ENCODE measurements at regions not wholly inside any gene's neighbourhood (a gene's known extent, or its start where the extent isn't known, plus 50 kb on each side); places are given as distances from the start of the nearest gene placed in this dataset.

DNA sequence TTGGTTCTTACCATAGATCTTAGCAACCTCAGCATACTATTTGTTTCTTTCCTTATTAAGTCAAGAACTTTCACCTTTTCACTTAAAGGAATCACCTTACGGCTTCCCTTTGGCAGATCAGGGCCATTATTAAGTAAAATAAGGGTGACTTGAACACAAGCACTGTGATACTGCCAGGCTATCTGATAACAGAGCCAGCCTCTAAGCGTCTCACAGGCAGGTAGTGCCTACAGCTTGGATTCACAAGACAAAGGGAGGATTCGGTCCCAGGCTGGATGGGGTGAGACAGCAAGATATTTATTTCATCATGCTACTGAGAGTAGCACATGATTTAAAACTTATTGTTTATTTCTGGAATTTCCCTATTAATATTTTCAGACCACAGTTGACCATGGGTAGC, 218.6 kb downstream of the FOXO1 start:
- H3K36me3 ChIP-seq (ENCODE audit: insufficient read depth, low read length): no peaks in the 10 kb centered on the region
- no peak overlapping the region for H3K9ac ChIP-seq (ENCODE audit: low read depth, low read length)
- no peaks in the 10 kb centered on the region for H3K4me1 ChIP-seq (ENCODE audit: insufficient read depth, low read length)

DNA sequence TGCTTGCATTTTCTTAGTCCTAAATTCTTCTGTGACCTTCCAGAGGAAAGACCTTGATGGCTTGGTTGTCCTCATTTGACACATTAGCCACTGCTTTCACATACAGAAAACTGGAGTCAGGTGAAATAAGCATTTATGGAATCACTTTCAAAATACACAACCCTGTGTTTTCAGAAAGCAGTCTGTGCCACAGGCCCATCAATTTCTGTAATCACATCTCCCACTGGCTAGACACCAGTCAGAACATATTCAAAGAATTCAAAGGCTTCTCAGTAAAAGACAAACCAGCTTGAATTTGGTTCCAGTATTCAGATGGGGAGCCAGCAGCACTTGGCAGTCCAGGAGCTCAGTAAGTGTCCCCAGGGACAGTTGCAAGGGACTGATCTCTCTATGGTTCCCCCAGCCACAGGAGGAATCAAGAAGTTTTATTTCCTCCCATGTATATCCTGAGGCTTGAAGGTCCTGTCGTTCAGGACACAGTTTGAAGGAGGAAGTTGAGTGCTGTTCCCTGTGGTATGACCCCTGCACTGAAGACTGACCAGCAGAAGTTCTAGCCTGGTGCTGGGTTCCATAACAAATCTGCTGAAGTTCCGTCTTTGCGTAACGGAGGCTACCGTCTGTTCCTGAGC, 214.3 kb downstream of the FOXO1 start:
- no peak overlapping the region for H3K9ac ChIP-seq (ENCODE audit: low read depth, low read length)
- H3K36me3 ChIP-seq (ENCODE audit: insufficient read depth, low read length): no peaks in the 10 kb centered on the region
- H3K4me1 ChIP-seq (ENCODE audit: insufficient read depth, low read length): no peaks in the 10 kb centered on the region
- no peaks in the 10 kb centered on the region for H3K9me3 ChIP-seq (ENCODE audit: control insufficient read depth, insufficient read depth, low read length)

More for the DNA sequence above, 218.6 kb downstream of the FOXO1 start:
- peaks cover 5% of the 10 kb centered on the region; the same call in 1 of the 2 replicates for H3K9me3 ChIP-seq (ENCODE audit: control insufficient read depth, insufficient read depth, low read length)

DNA sequence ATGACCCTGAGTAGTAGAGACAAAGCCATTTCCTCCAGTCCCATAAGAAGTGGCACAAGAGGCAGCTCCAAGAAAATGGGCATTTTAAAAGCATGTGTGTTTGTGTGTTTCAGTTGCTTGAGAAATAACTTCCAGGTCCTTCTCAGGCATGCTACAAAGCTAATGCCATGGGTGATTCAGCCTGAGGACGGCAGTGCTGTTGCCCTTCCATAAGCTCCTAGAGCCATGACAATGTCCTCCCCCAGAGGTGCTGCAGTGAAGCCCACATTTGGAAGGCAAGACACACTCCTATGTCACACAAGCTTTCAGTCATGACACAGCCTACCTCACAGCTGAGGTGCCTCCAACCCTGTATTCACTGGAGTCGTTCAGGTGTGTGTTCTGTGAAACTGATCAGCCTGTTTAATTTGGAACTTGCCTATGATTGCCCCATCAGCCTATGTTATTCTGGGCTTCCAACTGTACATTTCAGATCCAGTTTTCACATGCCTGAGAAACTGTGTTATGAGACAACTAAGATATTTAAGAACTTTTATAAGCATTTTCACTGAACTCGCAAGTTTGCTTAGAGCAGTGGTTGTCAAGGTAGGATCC, 213.6 kb downstream of the FOXO1 start:
- Histone ChIP-seq H3K9ac (ENCODE audit: low read depth, low read length) (no peak overlapping the region), H3K4me1 (ENCODE audit: insufficient read depth, low read length) (no peaks in the 10 kb centered on the region), H3K36me3 (ENCODE audit: insufficient read depth, low read length) (no peaks in the 10 kb centered on the region), H3K9me3 (ENCODE audit: control insufficient read depth, insufficient read depth, low read length) (no peaks in the 10 kb centered on the region)

DNA sequence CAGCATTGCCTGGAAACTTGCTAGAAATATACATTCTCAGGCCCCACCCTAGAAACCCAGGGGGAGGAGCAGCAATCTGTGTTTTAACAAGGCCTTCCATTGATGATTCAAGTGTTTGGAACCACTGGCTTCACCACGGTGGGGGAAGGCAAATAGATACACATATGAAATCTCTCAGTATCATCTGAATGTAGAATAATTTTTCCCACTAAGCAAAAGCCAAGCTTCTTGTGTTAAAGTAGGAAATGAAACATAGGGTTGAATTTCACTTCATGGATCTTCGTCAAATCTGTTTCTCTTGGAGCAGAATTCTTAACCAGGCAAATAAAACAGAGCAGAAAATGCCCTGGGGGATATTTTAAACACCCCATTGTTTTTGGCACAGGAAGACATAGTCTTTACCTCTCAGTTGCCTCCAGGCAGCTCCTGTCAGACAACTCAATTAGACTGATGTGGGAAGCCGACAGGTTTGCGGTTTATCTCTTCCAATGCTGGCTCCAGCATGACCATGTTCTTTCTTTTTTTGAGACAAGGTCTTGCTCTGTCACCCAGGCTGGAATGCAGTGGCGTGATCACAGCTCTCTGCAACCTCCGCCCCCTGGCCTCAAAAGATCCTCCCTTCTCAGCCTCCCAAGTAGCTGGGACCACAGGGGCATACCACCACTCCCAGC, 213.0 kb downstream of the FOXO1 start:
- H3K4me1 ChIP-seq (ENCODE audit: insufficient read depth, low read length): no peaks in the 10 kb centered on the region
- no peaks in the 10 kb centered on the region for H3K9me3 ChIP-seq (ENCODE audit: control insufficient read depth, insufficient read depth, low read length)
- no peak overlapping the region for H3K9ac ChIP-seq (ENCODE audit: low read depth, low read length)
- no peaks in the 10 kb centered on the region for H3K36me3 ChIP-seq (ENCODE audit: insufficient read depth, low read length)

DNA sequence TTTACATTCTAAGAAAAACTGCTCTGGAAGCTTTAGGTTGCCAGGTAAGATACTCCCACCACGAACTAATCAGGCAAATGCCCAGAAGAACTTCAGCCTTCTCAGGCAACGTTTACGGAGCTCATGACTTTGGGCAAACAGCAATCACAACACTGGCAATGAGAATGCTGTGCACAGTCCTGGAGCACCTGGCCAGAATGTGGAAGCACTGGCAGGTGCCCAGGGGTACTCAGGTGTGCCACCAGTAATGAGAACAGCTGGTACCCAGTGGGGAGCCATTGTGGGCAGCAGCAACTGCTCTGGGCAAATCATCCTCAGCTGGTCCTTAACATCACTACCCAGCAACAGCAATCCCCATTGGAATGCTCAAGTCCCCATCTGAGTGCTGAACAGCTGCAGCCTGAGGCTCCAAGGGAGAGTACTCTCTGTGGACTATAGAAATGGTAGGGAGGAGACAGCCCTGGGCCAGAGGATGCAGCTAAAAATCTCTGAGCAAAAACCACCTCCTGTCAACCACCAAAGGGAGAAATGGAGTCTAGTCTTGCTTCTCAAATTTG, 210.0 kb downstream of the FOXO1 start:
- Histone ChIP-seq H3K36me3 (ENCODE audit: insufficient read depth, low read length) (no peaks in the 10 kb centered on the region), H3K4me1 (ENCODE audit: insufficient read depth, low read length) (no peaks in the 10 kb centered on the region)

DNA sequence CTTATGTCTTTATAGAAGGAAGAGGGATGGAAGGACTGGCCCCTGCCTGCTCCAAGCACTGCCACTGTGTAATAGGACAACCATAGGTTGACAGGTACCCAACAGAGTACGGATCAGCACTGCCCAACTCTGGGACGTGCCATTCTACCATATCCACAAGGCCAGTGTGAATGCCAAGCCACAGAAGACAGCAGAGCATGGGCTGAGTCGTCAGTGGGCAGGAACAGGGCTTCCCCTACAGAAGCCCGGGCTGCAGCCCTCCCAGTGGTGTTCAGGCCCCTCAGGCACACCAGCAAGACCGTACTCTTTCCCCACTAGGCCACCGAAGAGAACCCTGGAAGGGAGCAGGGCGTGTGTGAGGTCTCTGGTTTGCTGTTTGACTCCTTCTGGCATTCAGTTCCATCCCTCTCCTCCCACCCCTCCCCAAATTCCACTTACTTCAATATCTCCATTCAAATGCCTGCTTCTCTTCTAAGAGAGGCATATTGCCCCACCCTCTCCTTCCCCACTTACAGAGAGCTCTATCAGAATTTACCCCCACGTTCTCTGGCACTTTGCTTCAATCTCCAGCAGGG, 209.4 kb downstream of the FOXO1 start:
- H3K4me1 ChIP-seq (ENCODE audit: insufficient read depth, low read length): no peaks in the 10 kb centered on the region
- H3K36me3 ChIP-seq (ENCODE audit: insufficient read depth, low read length): no peaks in the 10 kb centered on the region
- H3K9ac ChIP-seq (ENCODE audit: low read depth, low read length): no peak overlapping the region
- H3K9me3 ChIP-seq (ENCODE audit: control insufficient read depth, insufficient read depth, low read length): no peaks in the 10 kb centered on the region

More for the DNA sequence above, 210.0 kb downstream of the FOXO1 start:
- Histone ChIP-seq H3K9me3 (ENCODE audit: control insufficient read depth, insufficient read depth, low read length) (no peaks in the 10 kb centered on the region), H3K9ac (ENCODE audit: low read depth, low read length) (no peak overlapping the region)

DNA sequence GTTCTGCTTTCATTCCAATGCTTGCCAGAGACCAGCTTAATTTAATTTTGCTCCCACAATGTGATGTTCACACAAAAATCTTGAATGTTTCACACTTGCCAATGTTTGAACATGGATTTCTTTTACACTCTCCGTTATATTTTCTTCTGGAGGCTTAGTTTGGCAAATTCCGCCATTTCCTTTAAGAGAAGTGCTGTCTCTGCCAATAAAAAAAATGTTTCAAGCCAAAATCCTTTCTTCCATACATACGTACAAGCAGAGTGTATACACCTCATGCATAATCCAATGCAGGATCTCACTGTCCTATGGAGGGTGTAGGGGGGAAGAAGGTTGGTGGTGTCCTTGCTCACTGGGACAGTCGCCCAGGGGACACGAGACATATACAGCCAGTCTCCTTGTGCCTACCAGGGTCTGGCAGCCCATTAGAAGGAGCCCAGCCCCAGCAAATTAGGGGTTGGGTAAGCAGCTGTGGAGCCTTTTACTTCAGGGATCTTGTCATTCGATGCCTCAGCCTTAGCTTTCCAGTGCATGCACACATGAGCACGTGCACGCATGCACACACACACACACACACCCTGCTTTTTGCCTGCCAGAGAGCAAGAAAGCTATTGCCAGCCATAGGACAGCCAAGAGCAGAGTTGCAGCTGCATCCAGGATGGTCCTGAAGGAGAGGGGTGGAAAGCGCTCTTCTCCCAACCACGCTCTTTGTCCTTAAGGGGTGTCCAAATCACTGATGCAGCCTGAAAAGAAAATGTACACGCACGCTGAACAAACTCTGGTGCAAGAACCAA, 208.3 kb downstream of the FOXO1 start:
- Histone ChIP-seq H3K4me1 (ENCODE audit: insufficient read depth, low read length) (no peaks in the 10 kb centered on the region), H3K9me3 (ENCODE audit: control insufficient read depth, insufficient read depth, low read length) (no peaks in the 10 kb centered on the region), H3K9ac (ENCODE audit: low read depth, low read length) (no peak overlapping the region), H3K36me3 (ENCODE audit: insufficient read depth, low read length) (no peaks in the 10 kb centered on the region)

DNA sequence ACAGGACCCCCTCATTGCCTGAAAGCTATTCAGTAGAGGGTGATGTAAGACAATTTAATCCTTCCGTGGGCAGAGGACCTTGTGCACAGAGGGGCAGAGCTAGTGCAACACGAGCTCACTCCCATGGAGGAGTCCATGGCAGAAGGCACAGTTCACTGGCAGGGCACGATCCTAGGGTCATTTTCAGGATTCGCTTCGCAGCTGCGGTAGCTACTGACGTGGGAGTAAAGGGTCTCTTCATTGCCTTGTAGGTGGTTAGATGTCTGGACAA, 207.8 kb downstream of the FOXO1 start:
- no peaks in the 10 kb centered on the region for H3K4me1 ChIP-seq (ENCODE audit: insufficient read depth, low read length)
- H3K9me3 ChIP-seq (ENCODE audit: control insufficient read depth, insufficient read depth, low read length): no peaks in the 10 kb centered on the region
- no peak overlapping the region for H3K9ac ChIP-seq (ENCODE audit: low read depth, low read length)
- H3K36me3 ChIP-seq (ENCODE audit: insufficient read depth, low read length): no peaks in the 10 kb centered on the region

DNA sequence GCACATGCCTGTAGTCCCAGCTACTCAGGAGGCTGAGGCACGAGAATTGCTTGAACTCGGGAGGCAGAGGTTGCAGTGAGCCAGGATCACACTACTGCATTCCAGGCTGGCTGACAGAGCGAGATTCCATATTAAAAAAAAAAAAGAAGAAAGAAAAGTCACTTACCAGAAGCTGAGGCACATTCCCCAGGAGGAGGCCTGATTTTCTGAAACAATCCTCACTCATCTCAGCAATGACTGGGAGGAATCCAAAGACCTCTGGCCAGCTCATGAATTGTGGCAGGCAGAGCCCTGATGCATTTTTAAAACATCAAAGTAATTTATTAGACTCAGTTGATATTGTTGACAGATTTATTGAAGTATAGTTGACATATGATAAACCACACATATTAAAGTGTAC, 206.3 kb downstream of the FOXO1 start:
- H3K36me3 ChIP-seq (ENCODE audit: insufficient read depth, low read length): no peaks in the 10 kb centered on the region
- H3K4me1 ChIP-seq (ENCODE audit: insufficient read depth, low read length): no peaks in the 10 kb centered on the region
- no peaks in the 10 kb centered on the region for H3K9me3 ChIP-seq (ENCODE audit: control insufficient read depth, insufficient read depth, low read length)
- H3K9ac ChIP-seq (ENCODE audit: low read depth, low read length): no peak overlapping the region

DNA sequence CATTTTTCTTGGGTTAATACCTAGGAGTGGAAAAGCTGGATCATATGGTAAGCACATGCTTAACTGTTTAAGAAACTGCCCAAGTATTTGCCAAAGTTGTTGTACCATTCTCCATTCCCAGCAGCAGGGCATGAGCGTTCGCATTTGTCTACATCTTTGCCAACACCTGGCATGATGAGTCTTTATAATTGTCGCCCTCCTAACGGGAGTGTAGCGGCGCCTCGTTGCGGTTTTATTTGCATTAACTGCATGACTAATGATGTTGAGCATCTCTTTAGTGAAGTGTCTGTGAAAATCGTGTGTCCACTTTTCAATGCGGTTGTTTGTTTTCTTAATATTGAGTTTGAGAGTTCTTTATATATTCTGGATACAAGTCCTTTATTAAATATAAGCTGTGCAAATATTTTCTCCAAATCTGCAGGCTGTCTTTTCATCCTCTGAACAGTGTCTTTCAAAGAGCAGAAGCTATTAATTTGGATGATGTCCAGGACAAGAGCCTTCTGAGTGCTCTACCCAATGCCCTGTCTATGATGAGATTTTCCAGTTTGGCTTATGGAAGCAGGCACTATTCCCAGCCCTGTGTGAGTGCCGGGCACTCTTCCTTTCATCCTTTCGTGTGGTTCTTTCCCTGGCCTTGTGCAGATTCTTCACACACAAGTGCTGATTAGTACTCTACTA, 202.0 kb downstream of the FOXO1 start:
- no peak overlapping the region for H3K9ac ChIP-seq (ENCODE audit: low read depth, low read length)

DNA sequence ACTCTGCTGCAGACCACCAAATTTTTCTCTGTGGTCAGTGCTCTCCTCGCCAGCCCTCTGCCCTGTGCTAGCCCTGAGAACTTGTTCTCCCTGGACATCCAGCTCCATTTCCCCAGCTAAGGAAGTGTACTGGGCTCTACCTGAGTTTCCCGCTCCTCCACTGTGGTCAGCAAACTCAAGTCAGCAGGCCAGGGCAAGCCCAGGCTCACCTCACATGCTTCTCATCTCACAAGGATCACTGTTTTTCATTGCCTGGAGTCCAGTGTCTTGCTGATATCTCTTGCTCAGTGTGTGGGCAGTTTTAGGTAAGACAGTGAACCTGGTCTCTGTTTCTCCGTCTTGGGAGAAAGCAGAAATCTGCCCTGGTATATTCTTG, 201.4 kb downstream of the FOXO1 start:
- Histone ChIP-seq H3K4me1 (ENCODE audit: insufficient read depth, low read length) (no peaks in the 10 kb centered on the region), H3K9ac (ENCODE audit: low read depth, low read length) (no peak overlapping the region), H3K36me3 (ENCODE audit: insufficient read depth, low read length) (no peaks in the 10 kb centered on the region), H3K9me3 (ENCODE audit: control insufficient read depth, insufficient read depth, low read length) (no peaks in the 10 kb centered on the region)

More for the DNA sequence above, 202.0 kb downstream of the FOXO1 start:
- Histone ChIP-seq H3K9me3 (ENCODE audit: control insufficient read depth, insufficient read depth, low read length) (no peaks in the 10 kb centered on the region), H3K4me1 (ENCODE audit: insufficient read depth, low read length) (no peaks in the 10 kb centered on the region), H3K36me3 (ENCODE audit: insufficient read depth, low read length) (no peaks in the 10 kb centered on the region)

DNA sequence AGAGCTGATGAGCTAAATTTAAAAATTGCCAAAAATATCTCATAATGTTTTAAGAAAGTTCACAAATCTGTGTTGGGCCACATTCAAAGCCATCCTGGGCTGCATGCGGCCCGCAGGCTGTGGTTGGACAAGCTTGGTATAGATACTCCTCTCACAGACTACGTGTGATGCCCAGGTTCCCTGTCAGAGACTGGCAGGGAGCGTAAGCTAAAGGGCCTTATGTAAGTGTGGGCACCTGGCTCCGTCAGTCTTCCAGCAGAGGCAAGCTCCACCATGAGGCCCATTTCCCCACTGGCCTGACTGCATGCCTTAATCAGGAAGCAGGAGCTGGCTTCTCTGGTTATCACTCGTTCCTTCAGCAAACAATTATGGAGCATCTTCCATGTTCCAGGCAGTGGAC, 200.2 kb downstream of the FOXO1 start:
- H3K9me3 ChIP-seq (ENCODE audit: control insufficient read depth, insufficient read depth, low read length): no peaks in the 10 kb centered on the region
- H3K4me1 ChIP-seq (ENCODE audit: insufficient read depth, low read length): no peaks in the 10 kb centered on the region
- no peaks in the 10 kb centered on the region for H3K36me3 ChIP-seq (ENCODE audit: insufficient read depth, low read length)
- no peak overlapping the region for H3K9ac ChIP-seq (ENCODE audit: low read depth, low read length)

DNA sequence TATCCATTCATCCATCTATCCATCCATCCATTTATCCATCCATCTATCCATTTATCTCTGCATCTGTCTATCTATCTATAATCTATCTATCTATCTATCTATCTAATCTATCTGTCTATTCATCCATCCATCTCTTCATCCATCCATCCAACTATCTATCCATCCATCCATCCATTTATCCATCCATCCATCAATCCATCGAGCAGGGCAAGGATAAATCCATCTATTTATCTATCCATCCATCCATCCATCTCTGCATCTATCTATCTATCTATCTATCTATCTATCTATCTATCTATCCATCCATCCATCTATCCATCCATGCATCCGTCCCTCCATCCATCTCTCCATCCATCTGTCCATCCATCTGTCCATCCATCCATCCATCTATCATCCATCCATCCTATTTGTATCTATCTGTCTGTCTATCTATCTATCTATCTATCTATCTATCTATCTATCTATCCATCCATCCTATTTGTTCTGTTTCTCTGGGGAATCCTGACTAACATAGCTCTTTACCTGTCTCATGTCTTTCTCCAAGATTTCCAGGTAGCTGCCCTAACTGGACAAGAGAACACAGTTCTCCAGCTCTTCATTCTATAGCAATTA, 198.1 kb downstream of the FOXO1 start:
- Histone ChIP-seq H3K9me3 (ENCODE audit: control insufficient read depth, insufficient read depth, low read length) (no peaks in the 10 kb centered on the region), H3K9ac (ENCODE audit: low read depth, low read length) (no peak overlapping the region), H3K4me1 (ENCODE audit: insufficient read depth, low read length) (no peaks in the 10 kb centered on the region), H3K36me3 (ENCODE audit: insufficient read depth, low read length) (no peaks in the 10 kb centered on the region)

Data from ES-I3 (cell line).